Astrocyte of the spinal cord (primary cell): ENCODE measurements at regions not wholly inside any gene's neighbourhood (a gene's known extent, or its start where the extent isn't known, plus 50 kb on each side); places are given as distances from the start of the nearest gene placed in this dataset.

Source experiments
- DNase-seq: peaks from one replicate; pipeline ENCODE4 v3.0.0; 2011; ENCODE audit warnings: low read depth, low spot score
- H3K4me3 ChIP-seq: 2 replicates; pipeline ENCODE4 v1.5.1; 2011; ENCODE audit warnings: low read depth, mild to moderate bottlenecking, low read length, moderate library complexity
- CTCF ChIP-seq: IDR thresholded peaks from 2 replicates; pipeline ENCODE4 v1.5.1; 2012; ENCODE audit warnings: low read depth, mild to moderate bottlenecking, low read length, inconsistent platforms
- in situ Hi-C: cut with HindIII; loops from 2 replicates; pipeline ENCODE4 v1.10.0; 2017; ENCODE audit warnings: low sequenced_read_pairs

- in situ Hi-C loops = no loop called here
- no peak for DNase-seq
- no peak overlapping the region for H3K4me3 ChIP-seq
- no peak for TF ChIP-seq CTCF
Observed at GRCh38 chr4:22312113-22312512, 203.8 kb downstream of the ADGRA3 start.

- H3K4me3 ChIP-seq = no peak overlapping the region
- no peak for TF ChIP-seq CTCF
- in situ Hi-C loops = no loop called here
- DNase-seq = no peak
Observed at GRCh38 chr4:22301253-22301652, 214.6 kb downstream of the ADGRA3 start.

- H3K4me3 ChIP-seq = no peak overlapping the region
- no peak for TF ChIP-seq CTCF
- no peak for DNase-seq
- in situ Hi-C loops = no loop called here
Observed at GRCh38 chr4:22299678-22300077, 216.2 kb downstream of the ADGRA3 start.

- in situ Hi-C loops = no loop called here
- DNase-seq = no peak
- no peak overlapping the region for H3K4me3 ChIP-seq
- TF ChIP-seq CTCF = no peak
Observed at GRCh38 chr4:22287631-22288030, 228.2 kb downstream of the ADGRA3 start.

GRCh38 chr4:22268350-22269025 is 247.4 kb downstream of the ADGRA3 start:
- DNase-seq = no peak
- in situ Hi-C loops = no loop called here
- H3K4me3 ChIP-seq = no peak overlapping the region
- TF ChIP-seq CTCF = no peak

GRCh38 chr4:22264261-22264660 is 251.6 kb downstream of the ADGRA3 start:
- DNase-seq = no peak
- H3K4me3 ChIP-seq = no peak overlapping the region
- in situ Hi-C loops = no loop called here
- no peak for TF ChIP-seq CTCF
